ENCODE measurements at regions not wholly inside any gene's neighbourhood (a gene's known extent, or its start where the extent isn't known, plus 50 kb on each side); places are given as distances from the start of the nearest gene placed in this dataset.

- TF ChIP-seq PHB2 (IDR thresholded peaks at IDR 0.05; ENCODE audit: low read depth) (no peak), ESRRA (IDR thresholded peaks at IDR 0.05; ENCODE audit: borderline replicate concordance, low read depth) (no peak), TOE1 (IDR thresholded peaks at IDR 0.05; ENCODE audit: borderline replicate concordance) (no peak), TOE1 (CRISPR knock-in tag; IDR thresholded peaks at IDR 0.05; ENCODE audit: borderline replicate concordance, low read depth) (no peak)
Measured at GRCh38 chr2:120495586-120495985, 149.7 kb downstream of the INHBB start.
